Fibroblast of lung (primary cell): ENCODE measurements at regions not wholly inside any gene's neighbourhood (a gene's known extent, or its start where the extent isn't known, plus 50 kb on each side); places are given as distances from the start of the nearest gene placed in this dataset.

Source experiments
- EZH2 ChIP-seq: IDR thresholded peaks from 2 replicates; pipeline ENCODE4 v1.5.1; 2012; ENCODE audit warnings: low read length, control low read depth, mild to moderate bottlenecking; ENCODE audit errors: missing control alignments
- TF ChIP-seq, protein P1 (sequence below), 2 donors: IDR thresholded peaks in 1 of 2; conservative IDR thresholded peaks in 1 of 2; 1 replicate in 1 of 2; 2 replicates in 1 of 2; pipeline ENCODE4 v1.5.1; 2011 to 2012; ENCODE audit warnings: low read length in 2 of 2, control low read depth in 1 of 2, inconsistent platforms in 1 of 2, low read depth in 1 of 2, mild to moderate bottlenecking in 1 of 2

DNA sequence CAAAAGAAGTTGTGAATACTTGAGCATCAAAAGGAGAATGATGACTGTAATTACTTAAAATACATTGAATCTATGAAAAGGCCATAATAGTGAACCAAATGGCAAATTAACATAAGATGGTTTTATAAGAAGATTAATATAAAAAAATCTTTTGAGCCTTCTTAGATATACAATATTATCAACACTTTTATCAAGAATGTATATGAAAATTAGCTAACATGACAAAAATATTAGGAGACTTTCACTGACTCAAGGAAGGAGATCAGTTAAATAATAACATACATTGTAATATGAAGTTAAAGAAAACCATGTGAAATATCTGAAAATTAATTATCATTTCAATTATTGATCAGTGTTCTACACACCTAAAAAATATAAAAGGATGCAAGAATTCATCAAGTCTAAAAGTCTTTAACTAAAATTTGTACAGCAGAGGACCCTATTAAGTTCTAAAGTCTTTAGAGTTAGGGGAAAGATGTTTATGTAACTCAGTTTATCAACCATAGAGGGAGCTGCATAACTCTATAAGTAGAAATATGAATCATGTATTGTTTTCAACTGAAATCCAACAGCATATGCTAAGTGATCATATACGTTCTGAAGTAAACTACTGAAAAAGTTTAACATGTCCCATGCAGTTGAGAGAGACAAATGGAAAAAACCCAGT lies 756.1 kb upstream of the MIR17HG start:
- TF ChIP-seq, protein P1, sequence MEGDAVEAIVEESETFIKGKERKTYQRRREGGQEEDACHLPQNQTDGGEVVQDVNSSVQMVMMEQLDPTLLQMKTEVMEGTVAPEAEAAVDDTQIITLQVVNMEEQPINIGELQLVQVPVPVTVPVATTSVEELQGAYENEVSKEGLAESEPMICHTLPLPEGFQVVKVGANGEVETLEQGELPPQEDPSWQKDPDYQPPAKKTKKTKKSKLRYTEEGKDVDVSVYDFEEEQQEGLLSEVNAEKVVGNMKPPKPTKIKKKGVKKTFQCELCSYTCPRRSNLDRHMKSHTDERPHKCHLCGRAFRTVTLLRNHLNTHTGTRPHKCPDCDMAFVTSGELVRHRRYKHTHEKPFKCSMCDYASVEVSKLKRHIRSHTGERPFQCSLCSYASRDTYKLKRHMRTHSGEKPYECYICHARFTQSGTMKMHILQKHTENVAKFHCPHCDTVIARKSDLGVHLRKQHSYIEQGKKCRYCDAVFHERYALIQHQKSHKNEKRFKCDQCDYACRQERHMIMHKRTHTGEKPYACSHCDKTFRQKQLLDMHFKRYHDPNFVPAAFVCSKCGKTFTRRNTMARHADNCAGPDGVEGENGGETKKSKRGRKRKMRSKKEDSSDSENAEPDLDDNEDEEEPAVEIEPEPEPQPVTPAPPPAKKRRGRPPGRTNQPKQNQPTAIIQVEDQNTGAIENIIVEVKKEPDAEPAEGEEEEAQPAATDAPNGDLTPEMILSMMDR (conservative IDR thresholded peaks at IDR 0.05 in 1 of 2, IDR thresholded peaks at IDR 0.05 in 1 of 2; ENCODE audit: low read depth in 1 of 2, low read length in 2 of 2), result no peak
- TF ChIP-seq EZH2, result no peak
